Fibroblast of skin of scalp (primary cell): ENCODE measurements at regions not wholly inside any gene's neighbourhood (a gene's known extent, or its start where the extent isn't known, plus 50 kb on each side); places are given as distances from the start of the nearest gene placed in this dataset.
"Not testable (repeated sequence)": the region's sequence is repeated elsewhere in the genome, so short reads cannot be mapped to it uniquely, and the experiment has no call there.

Source experiments
- DNase-seq: peaks from one replicate; pipeline ENCODE4 v3.0.0-alpha.2; 2013

DNA sequence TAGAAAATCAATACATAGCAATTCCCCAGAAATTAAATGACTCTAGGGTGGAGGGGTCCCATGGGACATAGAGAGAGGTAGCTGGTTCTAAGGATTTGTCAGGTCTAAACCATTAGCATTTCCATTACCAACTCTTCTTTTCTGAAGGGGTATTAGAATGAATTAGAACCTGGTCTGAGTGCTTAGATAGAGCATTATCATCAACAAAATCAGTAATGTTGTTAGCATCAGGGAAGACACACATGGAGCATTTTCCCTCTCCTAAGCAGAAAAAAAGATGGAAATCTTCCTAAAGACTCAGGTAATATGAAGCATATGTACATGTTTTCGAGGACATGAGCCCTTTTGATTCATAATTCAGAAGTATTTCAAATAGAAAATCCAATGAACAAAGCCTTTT is 984.4 kb upstream of the NCAM2 start:
- DNase-seq: no peak

DNA sequence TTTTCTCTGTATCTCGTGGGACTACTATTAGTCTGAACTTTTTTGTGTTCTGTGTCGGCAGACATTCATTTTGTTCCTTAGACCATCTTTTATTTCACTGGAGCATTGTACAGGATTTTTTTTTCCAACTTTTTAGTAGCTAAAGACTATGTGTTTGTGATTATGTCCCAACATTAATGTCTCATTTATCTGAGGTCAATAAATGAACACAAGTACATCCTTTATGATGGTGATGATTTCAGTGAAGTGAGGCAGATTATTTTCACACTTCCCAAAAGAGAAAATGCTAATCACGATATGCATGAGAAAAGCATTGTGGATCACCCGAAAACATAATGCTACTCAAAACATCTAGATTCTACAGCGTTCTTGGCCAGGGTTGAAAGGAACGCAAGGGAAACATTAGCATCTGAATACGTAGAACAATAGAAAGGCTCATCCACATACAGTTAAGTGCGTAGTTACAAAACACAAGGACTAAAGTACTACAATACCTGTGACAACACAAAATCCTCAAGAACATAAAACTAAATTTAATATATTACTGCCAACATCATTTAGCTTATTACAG is 981.7 kb upstream of the NCAM2 start:
- no peak for DNase-seq

GRCh38 chr21:20020026-20020425 is 978.2 kb upstream of the NCAM2 start:
- DNase-seq: no peak

DNA sequence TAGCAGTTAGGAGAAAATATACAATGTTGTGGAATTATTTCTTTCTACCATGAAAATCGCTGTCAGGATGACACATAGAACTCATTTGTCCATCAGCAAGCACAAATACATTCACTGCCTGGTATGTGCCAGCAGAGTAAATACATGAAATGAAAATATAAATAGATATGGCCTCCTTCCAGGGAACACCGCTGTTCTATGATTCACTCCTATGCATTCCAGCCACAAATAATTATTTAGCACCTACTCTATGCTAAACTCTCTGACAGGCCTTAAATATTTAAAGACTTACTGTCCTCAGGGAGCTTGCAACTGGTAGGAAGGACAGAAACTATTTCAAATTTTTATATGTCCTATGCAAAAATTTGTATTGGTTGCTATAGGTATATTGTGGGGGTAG is 975.0 kb upstream of the NCAM2 start:
- no peak for DNase-seq

- DNase-seq: no peak
Observed at GRCh38 chr21:20024741-20025140, 973.5 kb upstream of the NCAM2 start.

- no peak for DNase-seq
Observed at GRCh38 chr21:20026543-20026942, 971.7 kb upstream of the NCAM2 start.

DNA sequence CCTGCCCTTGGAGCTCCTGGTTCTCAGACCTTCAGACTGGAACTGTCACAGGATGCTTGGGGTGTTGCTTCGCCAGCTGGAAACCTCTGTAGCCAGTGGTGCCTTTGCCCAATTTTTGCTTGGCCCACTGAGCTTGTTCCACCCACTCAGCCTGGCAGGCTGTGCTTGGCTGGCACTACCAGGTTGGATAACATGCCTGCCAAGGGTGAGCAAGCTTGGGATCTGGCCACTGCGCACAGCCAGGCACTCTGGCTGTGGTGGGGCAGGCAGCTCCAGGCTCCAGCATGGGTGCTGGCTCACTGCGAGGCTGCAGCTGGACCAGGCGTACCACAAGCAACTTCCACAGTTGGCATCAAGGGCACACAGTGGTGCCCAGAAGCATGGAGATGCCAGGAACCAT is 967.8 kb upstream of the NCAM2 start:
- DNase-seq: no peak

DNA sequence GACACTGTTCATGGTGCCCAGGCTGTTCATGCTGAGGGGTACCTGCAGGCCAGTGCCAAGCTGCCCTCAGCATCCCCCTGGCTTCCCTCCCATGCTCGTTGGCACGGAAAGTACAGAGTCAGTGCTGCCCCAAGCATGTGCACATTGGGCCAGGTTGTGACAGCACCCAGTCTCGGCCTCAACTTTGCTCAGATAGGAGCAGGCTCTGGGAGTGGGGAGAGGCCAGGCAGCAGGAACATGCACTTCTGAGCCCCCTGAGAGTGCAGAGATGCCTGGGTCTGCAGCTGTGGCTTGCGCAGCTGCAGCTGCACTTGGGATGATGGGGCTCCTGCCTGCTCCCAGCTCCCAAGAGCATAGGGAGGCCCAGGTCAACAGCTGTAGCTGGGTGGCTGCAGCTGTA is 966.4 kb upstream of the NCAM2 start:
- DNase-seq: no peak

- DNase-seq: peak; percentile 0
Observed at GRCh38 chr21:20040768-20041167, 957.4 kb upstream of the NCAM2 start.

DNA sequence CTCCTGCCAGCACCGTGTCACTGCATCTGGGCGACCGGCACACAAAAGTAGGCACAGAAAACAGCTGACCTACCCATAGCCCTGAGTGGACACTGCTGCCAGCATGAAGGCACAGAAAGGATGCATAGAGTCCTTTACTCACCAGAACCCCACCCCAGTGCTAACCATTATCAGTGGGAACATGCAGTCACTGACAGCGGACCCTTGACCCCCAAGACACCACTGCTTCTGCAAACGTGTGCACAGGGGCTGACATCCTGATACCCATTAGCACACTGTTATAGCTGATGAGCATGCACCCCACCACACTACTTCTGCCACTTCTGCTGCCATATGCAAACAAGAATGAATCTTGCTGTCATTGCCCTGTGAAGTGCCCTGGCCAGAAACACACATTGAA is 953.0 kb upstream of the NCAM2 start:
- no peak for DNase-seq

DNA sequence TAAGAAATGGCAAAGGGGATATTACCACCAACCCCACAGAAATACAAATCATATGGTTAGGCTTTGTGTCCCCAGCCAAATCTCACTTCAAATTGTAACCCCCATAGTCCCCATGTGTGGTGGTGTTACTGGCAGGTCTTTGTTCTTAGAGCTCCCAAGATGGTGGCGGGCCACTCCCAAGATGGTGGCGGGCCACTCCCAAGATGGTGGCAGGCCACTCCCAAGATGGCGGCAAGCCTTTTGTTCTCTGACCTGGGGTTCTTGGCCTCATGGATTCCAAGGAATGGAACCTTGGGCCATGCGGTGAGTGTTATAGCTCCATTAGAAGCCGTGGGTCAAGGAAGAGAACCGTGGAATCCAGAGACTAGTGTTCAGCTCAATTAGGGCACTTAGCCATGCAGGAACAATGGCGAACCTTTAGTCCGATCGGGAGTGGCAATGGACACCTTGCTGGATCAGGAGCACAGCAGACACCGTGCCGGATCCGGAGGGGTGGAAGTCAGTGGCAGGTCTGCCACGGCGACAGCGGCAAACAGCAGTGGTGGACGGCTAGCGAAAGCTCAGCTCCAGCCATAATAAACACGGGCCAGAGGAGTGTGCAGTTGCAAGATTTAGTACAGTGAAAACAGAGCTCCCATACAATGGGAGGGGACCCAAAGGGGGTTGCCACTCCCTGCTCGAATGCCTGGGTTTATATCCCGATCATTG is 949.9 kb upstream of the NCAM2 start:
- not testable (repeated sequence) for DNase-seq

- no peak for DNase-seq
Observed at GRCh38 chr21:20083336-20083735, 914.9 kb upstream of the NCAM2 start.

DNA sequence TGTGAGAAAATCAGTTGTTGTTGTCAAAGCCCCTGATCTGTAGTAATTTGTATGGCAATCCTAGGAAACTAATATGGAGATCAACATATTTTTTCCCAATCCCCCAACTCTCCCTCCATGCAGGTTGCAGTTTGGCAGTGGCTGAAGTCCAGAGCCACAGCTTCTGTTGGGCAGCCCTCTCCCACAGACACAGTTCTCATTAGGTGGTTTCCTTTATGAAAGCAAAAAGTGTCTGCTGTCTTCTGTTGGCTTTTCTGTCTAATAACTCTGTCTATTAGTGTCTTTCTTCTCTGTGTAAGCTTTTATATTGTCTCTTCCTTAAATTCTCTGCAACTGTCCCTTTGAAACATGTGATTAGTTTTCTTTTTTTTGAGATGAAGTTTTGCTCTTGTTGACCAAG is 914.3 kb upstream of the NCAM2 start:
- no peak for DNase-seq

DNA sequence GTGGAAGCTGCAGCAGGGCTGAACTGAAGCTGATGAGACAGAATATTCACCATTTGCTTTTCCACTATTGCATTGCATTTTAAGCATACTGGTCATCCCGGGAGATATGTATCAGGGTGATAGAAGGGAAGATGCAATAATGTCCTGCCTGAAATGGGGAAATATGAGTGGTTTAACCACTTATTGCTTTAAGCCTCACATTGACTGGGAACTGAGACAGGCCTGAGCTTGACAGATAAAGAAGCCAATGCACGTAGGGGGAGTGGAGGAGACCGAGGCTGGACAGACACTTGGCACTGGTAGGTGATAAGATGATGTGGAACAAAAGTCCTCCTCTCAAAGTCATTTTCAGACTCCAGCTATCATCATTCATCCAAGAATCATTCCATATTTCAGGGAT is 911.7 kb upstream of the NCAM2 start:
- no peak for DNase-seq

GRCh38 chr21:20106368-20106767 is 891.8 kb upstream of the NCAM2 start:
- no peak for DNase-seq

GRCh38 chr21:20108016-20108415 is 890.2 kb upstream of the NCAM2 start:
- no peak for DNase-seq

GRCh38 chr21:20108976-20109540 is 889.2 kb upstream of the NCAM2 start:
- DNase-seq: no peak

- no peak for DNase-seq
Observed at GRCh38 chr21:20110368-20110767, 887.8 kb upstream of the NCAM2 start.

- no peak for DNase-seq
Observed at GRCh38 chr21:20151741-20152140, 846.5 kb upstream of the NCAM2 start.

DNA sequence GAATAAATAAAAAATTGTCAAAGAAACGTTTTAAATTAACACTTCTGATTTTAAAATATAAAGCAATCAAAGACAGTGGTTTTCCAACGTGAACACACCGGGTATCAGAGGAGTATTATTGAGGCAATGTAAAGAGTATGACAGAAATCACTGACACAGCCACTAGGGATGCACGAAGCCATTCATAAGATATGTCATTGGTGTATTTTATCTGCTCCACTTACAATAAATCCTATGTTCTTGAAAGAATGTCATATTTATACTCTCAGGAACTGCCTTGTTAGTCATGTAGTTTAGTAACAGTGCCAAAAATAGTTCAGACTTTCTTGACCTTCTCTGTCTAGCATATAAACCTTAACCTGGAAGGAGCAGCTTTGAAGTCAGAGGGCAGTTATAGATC is 835.0 kb upstream of the NCAM2 start:
- no peak for DNase-seq

- no peak for DNase-seq
Observed at GRCh38 chr21:20167059-20167458, 831.1 kb upstream of the NCAM2 start.

DNA sequence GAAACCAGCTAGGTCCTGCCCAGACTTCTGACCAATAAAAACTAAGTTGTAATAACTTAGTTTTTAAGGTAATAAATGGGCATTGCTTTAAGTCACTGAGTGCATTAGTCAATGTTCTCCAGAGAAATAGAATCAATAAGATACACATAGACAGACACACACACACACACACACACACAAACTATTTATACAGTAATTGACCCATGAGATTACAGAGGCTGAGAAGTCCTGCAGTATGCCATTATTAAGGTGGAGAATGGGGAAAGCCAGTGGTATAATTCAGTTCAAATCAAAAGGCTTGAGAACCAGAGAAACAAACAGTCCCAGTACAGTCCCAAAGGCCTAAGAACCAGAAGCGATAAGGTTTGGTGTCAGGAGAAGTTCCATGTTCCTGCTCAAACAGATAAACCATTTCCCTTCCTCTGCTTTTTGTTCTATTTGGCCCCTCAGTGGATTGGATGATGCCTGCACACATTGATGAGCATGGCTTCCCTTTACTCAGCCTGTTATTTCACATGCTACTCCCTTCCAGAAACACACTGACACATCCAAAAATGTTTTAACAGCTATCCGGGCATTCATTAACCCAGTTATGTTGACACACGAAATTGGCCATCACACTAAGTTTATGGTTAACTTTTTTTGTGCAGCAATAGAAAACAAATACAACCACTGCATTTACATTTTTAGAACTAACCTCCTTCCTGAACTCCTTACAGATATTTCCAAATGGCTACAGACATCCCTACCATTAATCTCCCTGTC is 828.2 kb upstream of the NCAM2 start:
- DNase-seq: no peak

GRCh38 chr21:20186186-20186585 is 812.0 kb upstream of the NCAM2 start:
- no peak for DNase-seq

- DNase-seq: no peak
Observed at GRCh38 chr21:20187028-20187427, 811.2 kb upstream of the NCAM2 start.
